NCI-H446 (cell line): ENCODE measurements at regions not wholly inside any gene's neighbourhood (a gene's known extent, or its start where the extent isn't known, plus 50 kb on each side); places are given as distances from the start of the nearest gene placed in this dataset.
A peak's percentile ranks its signal among the peaks of the same experiment; 100 is the strongest.

Experiments
- DNase-seq, 2 experiments: peaks; one replicate each; lab custom pipeline; 2025; lab: John Stamatoyannopoulos, UW

DNA sequence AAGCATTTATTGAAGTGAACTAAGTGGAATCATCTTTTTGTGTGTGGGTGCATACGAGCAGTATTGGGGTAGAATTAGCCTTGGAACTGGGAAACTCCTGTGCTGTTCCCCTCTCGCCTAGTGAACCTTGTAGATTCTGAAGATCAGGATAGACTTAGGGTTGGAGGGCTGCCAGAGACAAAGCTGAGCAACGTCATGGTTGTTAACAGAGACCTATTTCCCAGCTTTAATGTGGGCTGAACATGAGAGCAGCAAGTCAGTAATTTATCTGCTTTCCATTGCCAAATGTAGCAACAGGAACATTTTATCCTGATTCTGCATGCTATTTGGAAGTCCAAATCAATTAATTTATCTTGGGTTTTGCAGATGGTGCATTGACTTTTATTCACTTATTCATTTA is 246.6 kb downstream of the IL20RB start:
- DNase-seq: no peak

DNA sequence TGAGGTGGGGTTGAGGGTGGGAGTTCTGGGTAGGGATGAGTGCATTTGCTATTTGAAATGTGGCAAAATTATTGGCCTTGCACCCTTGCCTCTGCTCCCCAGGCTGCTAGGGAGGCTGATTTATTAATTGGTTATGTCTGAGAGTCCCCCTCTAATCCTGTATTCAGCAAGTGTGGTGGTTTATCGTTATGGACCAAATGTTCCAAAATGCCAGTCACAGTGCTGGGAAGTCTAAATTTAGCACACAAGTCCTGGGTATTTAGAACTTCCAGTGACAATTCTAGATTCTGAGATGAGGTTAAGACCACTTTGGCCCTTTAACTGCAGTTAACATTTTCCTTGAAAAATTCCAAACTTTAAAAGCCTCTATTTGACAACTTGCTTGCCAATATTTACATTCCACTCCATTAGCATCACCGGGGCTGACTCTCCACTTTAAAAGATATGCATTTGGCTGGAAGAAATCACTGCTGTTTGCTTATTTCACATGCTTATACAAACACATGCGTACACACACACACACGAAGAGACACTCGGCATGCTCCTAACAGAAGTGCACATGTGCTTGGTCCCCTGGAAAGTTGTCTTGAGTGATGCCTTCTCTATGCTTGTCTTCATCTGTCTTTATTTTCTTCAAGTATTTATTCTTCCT is 247.7 kb downstream of the IL20RB start:
- no peak for DNase-seq

DNA sequence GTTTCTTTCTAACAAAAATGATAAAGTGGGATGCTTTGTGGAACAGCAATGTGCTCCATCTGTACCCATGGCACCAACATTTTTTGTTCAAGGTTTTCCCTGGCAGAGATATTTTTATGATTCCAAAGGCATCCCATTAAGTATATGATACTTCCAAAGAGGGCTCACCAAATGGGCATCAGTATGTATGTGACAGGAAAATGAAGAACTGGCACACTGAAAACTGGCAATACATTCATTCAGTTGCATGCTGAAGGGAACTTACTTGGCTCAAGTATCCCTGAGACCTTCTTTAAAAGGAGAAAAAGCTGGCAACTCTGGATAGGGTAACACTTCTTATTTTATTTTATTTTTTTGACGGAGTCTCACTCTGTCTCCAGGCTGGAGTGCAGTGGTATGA is 249.8 kb downstream of the IL20RB start:
- DNase-seq: no peak

DNA sequence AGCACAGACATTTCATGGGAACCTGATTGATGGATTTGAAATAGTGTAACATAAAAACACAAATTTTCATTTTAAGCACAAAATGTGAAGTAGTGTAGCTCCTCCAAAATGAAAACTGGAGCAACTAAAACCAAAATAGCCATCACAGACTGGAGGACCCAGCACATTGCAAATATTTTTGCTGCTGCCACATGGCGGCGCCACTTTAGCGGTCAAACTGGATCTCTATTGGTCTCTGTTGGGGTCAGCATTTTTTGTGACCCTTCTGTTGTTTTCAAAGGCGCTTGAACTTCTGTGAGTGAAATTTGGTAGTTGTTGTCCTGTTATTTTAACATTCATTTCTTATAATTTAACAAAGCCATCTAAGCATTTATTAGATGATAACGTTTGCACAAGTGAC is 259.9 kb downstream of the IL20RB start:
- DNase-seq: peak in 1 of 2 experiments; percentile 2

DNA sequence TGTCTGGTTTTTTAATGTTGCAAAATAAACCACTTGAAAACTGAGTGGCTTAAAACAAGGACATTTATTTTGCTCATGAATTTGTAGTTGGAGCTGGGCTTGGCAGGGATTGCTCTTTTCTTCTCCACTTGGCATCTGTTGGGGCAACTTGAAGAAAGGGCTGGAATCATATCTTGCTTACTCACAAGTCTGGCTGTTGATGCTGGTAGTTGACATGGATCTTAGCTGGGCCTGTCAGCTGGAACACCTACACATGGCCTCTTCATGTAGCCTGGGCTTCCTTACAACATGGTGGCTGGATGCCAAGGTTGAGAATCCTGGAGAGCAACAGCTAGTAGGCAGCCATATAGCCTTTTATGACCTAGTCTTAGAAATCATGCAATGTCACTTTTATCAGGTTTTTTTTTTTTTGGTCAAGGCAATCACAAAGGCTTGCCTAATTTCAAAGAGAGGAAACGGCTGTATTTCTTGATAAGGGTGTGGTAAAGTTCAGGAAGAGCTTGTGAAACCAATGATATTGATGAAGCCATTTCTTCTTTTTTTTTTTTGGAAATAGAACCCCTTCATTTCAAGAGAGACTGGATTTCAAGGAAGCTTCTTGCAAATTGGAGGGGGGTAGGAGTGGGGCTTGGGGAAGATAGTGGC is 262.1 kb downstream of the IL20RB start:
- peak in 1 of 2 experiments; percentile 14 for DNase-seq

DNA sequence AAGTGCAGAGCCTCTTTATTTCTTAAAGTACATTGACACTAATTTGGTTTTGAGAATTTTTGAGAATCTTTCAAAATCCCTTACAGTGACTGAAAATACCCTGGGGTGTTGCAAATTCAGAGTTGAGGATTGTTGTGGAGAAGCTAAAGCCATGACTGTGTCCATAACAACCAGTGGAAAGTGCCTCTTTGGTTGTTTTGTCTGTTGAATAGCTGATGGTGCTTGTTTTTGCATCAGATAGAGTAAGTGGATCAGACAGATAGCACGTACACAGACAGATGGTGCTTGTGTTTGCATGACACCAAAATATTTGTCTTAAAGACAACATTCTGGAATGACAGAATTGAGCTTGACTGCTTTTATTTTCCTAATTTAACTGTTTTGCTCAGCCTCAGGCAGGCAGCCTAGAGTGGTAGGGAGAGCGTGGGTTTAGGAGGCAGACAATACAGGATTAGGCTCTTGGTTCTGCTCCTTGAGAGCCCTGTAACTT is 265.0 kb downstream of the IL20RB start:
- DNase-seq: no peak

DNA sequence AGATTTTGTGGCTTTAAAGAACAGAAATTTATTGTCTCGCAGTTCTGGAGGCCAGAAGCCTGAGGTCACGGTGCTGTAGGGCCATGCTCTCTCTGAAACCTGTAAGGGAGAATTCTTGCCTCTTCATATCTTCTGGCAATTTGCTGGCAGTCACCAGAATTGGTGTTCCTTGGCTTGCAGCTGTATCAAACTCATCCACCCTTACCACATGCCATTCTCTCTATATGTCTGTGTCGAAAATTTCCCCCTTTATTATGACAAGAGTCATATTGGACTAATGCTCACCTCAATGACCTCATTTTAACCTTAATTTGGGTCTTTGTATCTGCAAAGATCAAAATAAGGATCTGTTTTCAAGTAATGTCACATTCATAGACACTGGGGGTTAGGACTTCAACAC is 266.7 kb downstream of the IL20RB start:
- no peak for DNase-seq

DNA sequence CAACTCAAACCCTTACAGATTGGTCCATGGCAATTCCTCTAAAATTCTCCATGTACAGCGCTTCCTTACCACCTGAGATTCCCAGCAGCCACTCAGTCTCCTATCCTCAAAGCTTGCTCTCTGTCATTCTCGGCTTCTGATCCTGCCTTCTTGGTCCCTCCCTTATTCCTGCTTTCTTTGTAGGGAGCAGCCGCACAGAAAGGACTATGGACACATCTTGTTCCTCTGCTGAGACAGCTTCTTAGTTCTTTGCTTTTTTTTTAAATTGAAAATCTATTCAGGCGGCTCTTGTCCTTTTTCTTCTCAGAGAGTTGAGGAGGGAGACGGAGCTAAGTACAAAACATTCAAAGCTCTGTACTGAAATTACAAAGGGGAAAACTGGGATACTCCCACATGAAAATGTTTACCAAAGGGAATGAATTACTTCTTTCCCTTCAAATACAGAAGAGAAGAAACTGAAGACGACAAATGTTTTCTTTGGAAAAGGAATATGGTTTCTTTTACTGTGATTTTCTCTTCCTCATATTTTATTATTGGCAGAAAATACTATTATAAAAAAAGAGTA is 285.1 kb downstream of the IL20RB start:
- no peak for DNase-seq

DNA sequence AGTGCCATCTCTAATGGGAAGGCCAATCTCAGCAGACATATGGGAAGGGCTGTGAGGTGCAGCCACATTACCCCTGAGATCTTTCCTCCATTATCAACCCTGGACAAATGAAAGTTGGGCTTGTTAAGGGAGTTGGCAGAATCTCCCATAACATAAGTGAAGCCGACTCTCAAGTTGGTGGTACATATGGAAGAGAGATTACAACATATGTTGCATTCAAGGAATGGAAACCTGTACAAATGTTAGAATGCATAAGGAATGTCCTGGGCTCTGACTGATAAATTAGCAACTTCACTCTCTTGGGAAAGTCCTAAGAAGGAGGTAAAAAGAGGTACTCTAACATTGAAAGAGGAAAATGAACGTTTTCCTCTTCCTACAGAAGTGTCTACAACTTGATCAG is 288.7 kb downstream of the IL20RB start:
- no peak for DNase-seq

DNA sequence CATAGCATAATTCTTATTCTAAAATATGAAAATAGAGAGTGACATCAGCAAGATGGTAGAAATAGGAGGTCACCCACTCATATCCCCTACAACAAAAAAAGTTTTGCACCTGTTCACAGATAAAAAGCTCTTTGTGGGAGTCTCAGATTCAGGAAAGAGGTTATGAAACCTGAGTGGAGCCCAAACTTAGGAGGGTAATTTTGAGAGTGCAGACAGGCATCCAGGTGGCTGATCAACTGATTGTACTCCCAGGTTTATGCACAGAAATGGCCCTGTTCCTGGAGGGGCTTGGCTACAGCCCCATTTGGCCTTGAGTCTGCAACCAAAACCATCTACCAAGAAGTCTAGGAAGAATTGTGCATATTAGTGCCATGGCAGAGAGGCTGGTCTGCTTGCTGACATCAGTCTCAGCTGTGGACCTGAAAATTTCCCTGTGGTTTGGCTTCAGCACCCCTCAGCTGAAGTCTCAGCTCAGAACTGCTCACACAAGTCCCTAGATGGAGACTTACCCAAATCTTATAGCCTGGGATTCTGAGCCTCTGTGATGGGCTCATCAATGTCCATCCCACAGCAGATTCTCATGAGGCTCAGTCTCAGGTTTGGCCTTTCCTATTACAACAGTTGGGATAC is 291.6 kb downstream of the IL20RB start:
- no peak for DNase-seq

DNA sequence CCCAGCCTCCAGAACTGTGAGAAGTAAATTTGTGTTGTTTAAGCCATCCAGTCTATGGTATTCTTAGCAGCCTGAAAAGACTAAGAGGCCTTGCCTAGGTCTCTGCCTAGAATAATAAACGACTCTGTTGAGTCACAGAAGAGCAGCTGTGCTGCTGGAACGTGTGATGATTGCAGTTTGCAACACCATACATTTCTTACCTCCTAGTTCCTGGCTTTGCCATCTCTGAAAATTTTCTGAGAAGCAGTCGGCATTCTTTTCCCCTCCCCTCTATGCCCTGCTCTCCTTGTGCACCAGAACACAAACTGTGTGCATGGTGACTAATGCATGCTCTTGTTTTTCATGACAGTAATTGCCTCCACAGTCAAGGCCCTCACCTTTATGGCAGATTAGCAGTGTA is 301.3 kb downstream of the IL20RB start:
- DNase-seq: no peak

DNA sequence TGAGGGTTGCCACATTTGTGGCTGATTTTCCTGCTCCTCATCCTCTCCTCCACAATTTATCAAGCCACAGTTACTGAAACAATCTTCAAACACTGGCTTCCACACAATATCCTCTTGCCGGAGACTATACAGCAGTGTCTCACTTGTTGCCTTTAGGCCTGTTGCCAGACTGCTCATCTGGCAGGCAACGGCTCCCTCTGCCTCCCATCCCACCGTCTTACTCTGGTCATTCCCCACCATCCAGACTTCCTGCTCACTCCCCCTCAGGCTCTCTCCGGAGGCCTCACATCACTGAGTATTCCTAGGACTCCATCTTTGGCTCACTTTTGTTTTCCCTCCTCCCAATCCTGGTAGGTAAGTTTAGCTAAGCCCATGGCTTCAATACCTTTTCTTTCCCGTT is 301.9 kb downstream of the IL20RB start:
- no peak for DNase-seq

DNA sequence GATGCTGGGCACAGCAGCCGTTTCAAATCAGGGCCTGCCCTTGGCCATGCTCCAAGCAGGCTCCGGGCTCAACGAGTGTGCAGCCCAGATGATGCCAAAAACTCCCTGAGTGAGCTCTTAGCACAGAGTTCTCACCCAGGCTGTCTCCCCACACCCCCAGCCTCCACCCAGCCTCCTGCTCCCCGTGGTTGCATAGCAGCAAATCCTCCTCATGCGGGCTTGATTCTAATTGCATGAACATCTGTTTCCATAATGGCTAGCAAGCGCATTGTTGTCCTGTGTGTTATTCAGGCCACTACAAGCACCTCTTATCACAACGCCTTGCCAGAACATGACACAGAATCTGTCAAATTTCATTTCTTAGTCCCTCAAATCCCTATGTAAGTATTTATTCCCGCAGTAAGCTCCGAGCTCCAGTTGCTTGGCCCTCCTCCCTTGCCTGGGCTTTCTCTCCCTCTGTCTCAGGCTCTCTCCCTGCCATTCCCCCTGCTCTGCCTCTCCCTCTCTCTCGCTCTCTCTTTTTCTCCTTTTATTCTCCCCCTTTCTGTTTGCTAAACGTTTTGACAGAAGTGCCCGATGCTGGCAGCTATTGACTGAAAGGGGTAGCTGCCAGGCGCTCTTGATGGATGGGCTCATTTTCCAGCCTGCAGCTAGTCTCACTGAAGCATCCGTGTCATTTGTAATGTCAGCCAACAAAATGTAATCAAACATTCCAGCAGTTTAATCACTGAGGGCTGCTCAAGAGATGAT is 306.5 kb downstream of the IL20RB start:
- DNase-seq: peak in 1 of 2 experiments; percentile 35

DNA sequence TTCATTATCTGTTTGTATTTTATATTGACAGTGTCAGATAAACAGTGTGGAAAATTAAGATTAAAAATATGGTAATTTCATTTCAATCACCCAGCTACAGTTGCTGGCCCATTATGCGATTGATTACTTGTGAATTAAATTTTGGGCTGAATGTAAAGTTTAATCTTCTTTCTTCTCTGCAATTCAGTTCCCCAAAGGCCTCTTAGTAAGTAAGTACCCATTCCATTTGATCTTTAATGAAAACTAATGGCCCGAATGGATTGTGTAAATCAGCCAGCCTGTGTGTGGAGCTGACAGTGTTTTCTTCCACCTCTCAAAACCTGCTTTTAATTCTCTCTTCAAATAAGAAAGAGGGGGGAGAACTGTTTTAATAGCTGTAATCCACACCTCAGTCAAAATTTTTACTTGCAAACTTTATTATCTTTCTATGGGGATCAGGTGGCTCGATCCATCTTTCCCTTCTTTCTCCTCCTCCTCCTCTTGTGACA is 307.1 kb downstream of the IL20RB start:
- DNase-seq: no peak

DNA sequence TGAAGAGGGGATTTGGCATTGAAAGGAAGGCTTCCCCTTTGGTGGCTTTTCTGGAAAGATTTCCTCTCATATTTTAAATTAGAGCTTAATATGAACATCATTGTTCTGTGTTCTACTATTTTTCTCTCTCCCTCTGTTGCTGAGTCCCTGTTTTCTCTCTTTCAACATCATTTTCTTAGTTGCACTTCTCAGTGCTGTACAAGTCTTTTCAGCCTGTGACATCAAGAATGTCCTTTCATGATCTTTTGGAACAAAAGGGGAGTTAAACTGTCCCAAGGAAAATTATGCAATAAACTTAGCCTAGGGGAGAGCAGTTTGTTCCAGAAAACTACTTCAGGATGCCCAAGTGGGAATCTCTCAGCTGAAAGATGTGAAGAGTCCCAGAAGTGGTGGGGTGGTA is 325.1 kb downstream of the IL20RB start:
- no peak for DNase-seq

DNA sequence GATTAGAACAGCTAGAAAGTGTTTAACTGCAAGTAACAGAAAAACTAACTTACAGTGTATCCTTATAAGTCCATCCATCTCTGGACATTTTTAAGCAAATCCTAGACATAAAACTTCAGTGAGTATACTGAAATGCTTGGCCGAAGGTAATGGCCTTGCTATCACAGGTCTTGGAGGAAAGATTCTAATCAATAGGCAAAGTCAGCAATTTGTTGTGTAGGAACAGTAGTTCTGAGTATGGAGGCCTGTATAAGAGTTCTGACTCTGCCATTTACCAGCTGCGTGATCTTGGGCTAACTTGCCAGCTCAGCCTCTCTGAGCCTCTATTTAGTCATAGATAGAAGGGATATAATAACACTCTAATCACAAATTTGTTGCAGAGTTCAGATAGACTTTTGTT is 328.1 kb downstream of the IL20RB start:
- no peak for DNase-seq

DNA sequence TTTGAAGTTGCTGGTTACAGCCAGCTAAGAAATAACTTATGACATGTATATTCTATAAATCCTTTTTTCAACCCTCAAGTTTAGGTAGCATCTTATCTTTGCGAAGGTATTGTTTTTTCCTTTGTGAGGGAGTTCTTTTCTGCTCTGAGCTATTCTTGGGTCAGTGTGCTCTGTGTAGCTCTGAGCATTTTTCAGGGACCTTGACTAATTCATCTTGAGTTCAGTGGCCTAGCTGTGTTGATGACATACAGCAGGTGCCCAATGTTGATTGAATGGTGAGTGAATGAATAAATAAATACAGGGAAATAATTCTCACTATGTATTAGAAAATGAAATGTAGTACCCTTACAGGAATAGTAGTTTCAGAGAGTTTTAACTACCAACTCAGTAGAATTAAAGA is 335.3 kb downstream of the IL20RB start:
- no peak for DNase-seq

DNA sequence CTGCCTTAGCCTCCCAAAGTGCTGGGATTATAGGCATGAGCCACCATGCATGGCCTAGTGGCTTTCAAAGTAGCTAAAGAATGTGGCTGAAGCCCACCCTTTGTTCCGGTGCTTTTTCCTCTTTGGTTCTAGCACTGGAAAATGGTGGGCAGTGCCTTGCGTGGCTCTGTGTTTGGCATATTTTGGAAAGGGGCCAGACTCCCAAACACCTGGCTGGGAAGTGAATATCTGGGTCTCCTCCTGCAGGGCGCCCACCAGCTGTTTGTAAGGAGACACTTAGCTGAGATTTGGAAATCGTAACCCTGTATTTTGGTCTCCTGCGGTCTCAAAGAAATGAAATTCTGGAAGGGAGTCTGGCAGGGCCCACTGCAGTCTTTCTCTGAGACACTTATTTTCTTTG is 336.4 kb downstream of the IL20RB start:
- DNase-seq: no peak

DNA sequence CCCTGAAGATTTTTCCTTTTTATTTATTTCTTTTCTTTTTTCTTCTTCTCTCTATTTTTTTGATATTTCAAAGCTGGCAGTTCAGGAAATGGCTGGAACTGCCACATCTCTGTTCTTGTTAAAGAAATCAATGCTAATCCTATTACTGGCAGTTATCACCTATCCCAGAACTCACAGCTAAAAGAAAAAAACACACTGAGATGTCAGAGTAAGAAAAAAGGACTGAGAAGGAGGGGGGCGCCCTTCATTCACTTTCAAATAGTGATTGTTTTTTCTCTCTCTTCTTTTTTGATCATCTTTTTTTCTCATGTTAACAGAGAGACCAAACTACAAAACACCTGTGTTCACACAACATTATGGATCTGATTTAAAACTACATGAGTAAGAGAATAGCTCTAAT is 337.1 kb downstream of the IL20RB start:
- no peak for DNase-seq

DNA sequence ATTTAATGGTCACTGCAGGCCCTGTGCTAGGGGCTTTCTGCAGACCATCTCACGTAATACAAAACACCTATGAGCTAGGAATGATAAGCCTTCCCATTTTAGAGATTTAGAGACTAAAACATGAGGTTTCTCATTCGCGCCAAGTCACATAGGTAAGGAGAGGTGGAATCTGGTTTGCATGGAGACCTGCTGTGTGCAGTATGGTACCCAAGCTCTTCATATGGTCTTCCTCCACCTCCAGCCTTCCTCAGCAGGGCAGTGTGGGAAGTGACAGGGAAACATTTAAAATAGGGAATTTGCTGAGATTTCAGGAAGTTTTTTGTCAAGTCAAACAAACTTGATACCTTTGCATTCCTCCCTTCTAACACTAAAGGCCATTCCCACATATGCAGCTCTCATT is 337.6 kb downstream of the IL20RB start:
- DNase-seq: no peak

DNA sequence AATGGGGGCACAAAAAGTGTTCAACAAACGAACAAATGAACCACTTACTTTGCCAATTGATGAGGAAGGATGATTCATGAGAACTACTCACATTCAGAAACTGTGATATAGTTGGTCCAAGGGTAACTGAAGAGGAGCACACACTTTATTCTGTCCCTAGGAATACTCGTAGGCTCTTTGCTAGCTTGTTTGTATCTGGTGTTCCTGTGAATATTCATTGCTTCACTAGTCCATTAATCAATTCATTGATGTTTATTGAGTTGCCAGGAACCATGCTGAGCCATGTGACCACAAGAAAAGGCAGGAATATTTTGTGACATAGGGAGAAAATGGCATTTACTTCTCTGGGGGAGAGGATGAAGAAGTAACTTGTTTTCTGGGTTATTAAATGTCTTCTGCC is 338.3 kb downstream of the IL20RB start:
- DNase-seq: no peak

DNA sequence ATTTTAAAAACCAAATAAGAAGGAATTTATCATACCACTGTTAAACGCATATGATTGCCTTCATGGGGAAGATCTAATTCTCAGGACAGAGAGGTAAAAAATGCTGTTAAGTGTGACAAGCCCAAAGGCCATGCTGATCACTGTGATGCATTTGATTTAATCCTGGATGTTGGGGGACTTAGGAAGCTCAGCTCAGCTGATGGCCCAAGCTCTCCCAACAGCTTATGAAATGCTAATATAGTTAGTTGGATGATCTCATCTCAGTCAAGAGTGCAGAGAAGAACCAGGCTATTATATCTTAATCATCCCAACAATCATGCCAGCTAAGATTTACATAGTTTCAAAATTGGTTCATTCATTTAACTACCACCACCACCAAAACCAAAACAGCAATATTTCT is 340.0 kb downstream of the IL20RB start:
- DNase-seq: no peak
